Loucy (cell line): ENCODE measurements at regions not wholly inside any gene's neighbourhood (a gene's known extent, or its start where the extent isn't known, plus 50 kb on each side); places are given as distances from the start of the nearest gene placed in this dataset.

Source experiments
- H2AFZ ChIP-seq: fragments of 200-600 bp; sonication (generic); 2 replicates; pipeline ENCODE4 v1.6.0; 2016; ENCODE audit warnings: antibody characterized with exemption, mild to moderate bottlenecking, low read length, moderate library complexity
- H3F3A ChIP-seq: fragments of 200-600 bp; 2 replicates; pipeline ENCODE4 v1.6.0; 2016; ENCODE audit warnings: antibody characterized with exemption, low read depth, mild to moderate bottlenecking
- H3K27me3 ChIP-seq: fragments of 200-600 bp; sonication (generic); 2 replicates; pipeline ENCODE4 v1.6.1; 2014; ENCODE audit warnings: low read length, mild to moderate bottlenecking; ENCODE audit not compliant: insufficient read depth, poor library complexity, severe bottlenecking
- H3K36me3 ChIP-seq: fragments of 200-600 bp; sonication (generic); 2 replicates; pipeline ENCODE4 v1.6.1; 2016; ENCODE audit warnings: low read length; ENCODE audit not compliant: insufficient read depth
- H3K4me1 ChIP-seq: fragments of 200-600 bp; sonication (generic); 2 replicates; pipeline ENCODE4 v1.5.1; 2014; ENCODE audit warnings: low read length, mild to moderate bottlenecking; ENCODE audit not compliant: insufficient read depth, poor library complexity, severe bottlenecking
- H3K4me2 ChIP-seq: fragments of 200-600 bp; sonication (generic); 2 replicates; pipeline ENCODE4 v1.6.0; 2014; ENCODE audit warnings: antibody characterized with exemption, low read length, low read depth, mild to moderate bottlenecking; ENCODE audit not compliant: poor library complexity, severe bottlenecking
- H3K4me3 ChIP-seq: fragments of 200-600 bp; sonication (generic); 2 replicates; pipeline ENCODE4 v1.5.1; 2014; ENCODE audit warnings: low read length, mild to moderate bottlenecking, mixed read lengths; ENCODE audit not compliant: poor library complexity, severe bottlenecking
- H3K79me2 ChIP-seq: fragments of 200-600 bp; sonication (generic); 2 replicates; pipeline ENCODE4 v1.6.1; 2014; ENCODE audit warnings: low read length; ENCODE audit not compliant: insufficient read depth
- H3K9ac ChIP-seq: fragments of 200-600 bp; sonication (generic); 2 replicates; pipeline ENCODE4 v1.6.0; 2014; ENCODE audit warnings: mild to moderate bottlenecking, low read depth, low read length, moderate library complexity; ENCODE audit not compliant: poor library complexity, severe bottlenecking
- H3K9me2 ChIP-seq: fragments of 200-600 bp; sonication (generic); replicated peaks from 2 replicates; pipeline ENCODE4 v1.6.1; 2016; ENCODE audit warnings: low read depth, low read length, mixed read lengths
- H3K9me3 ChIP-seq: fragments of 200-600 bp; sonication (generic); 2 replicates; pipeline ENCODE4 v1.6.1; 2014; ENCODE audit warnings: mild to moderate bottlenecking, antibody characterized with exemption, low read length, low read depth; ENCODE audit not compliant: insufficient read depth
- H4K20me1 ChIP-seq: fragments of 200-600 bp; sonication (generic); 2 replicates; pipeline ENCODE4 v1.6.0; 2014; ENCODE audit warnings: antibody characterized with exemption, low read length, mild to moderate bottlenecking; ENCODE audit not compliant: insufficient read depth, poor library complexity, severe bottlenecking
- CTCF ChIP-seq: fragments of 200-600 bp; sonication (generic); conservative IDR thresholded peaks from 2 replicates; pipeline ENCODE4 v1.5.1; 2014; ENCODE audit warnings: mild to moderate bottlenecking, antibody characterized with exemption, low read length
- EZH2phosphoT487 ChIP-seq: fragments of 200-600 bp; IDR thresholded peaks from 2 replicates; pipeline ENCODE4 v1.6.1; 2018; ENCODE audit warnings: antibody characterized with exemption, mild to moderate bottlenecking, moderate library complexity, borderline replicate concordance

GRCh38 chr7:108697254-108697653, 127.6 kb downstream of the DNAJB9 start:
- Histone ChIP-seq H3K79me2 (no peaks in the 10 kb centered on the region), H4K20me1 (no peaks in the 10 kb centered on the region), H3K9me3 (no peaks in the 10 kb centered on the region; the same call in 1 of the 2 replicates), H3K4me2 (no peak overlapping the region), H3K9ac (no peak overlapping the region), H3K4me1 (no peaks in the 10 kb centered on the region), H3K36me3 (no peaks in the 10 kb centered on the region), H3K4me3 (no peak overlapping the region), H3K27me3 (no peaks in the 10 kb centered on the region), H2AFZ (no peak overlapping the region), H3K9me2 (no peaks in the 10 kb centered on the region), H3F3A (no peaks in the 10 kb centered on the region)
- TF ChIP-seq CTCF (no peak), EZH2phosphoT487 (no peak)

- no peak overlapping the region for H3K9ac ChIP-seq
- no peaks in the 10 kb centered on the region for H3F3A ChIP-seq
- no peaks in the 10 kb centered on the region for H4K20me1 ChIP-seq
- no peaks in the 10 kb centered on the region for H3K36me3 ChIP-seq
- no peaks in the 10 kb centered on the region for H3K9me3 ChIP-seq
- H2AFZ ChIP-seq: no peak overlapping the region
- no peak overlapping the region for H3K4me3 ChIP-seq
- H3K27me3 ChIP-seq: no peaks in the 10 kb centered on the region
- TF ChIP-seq EZH2phosphoT487: no peak
- no peak for TF ChIP-seq CTCF
- no peaks in the 10 kb centered on the region for H3K79me2 ChIP-seq
- H3K9me2 ChIP-seq: no peaks in the 10 kb centered on the region
- H3K4me2 ChIP-seq: no peak overlapping the region
- H3K4me1 ChIP-seq: no peaks in the 10 kb centered on the region
Observed at GRCh38 chr7:108711611-108712010, 141.9 kb downstream of the DNAJB9 start.

- Histone ChIP-seq H4K20me1 (no peaks in the 10 kb centered on the region), H3K27me3 (no peaks in the 10 kb centered on the region), H3F3A (no peaks in the 10 kb centered on the region), H3K4me3 (no peak overlapping the region), H2AFZ (no peak overlapping the region), H3K79me2 (no peaks in the 10 kb centered on the region), H3K9ac (no peak overlapping the region), H3K4me2 (no peak overlapping the region), H3K36me3 (no peaks in the 10 kb centered on the region), H3K9me3 (no peaks in the 10 kb centered on the region), H3K9me2 (no peaks in the 10 kb centered on the region), H3K4me1 (no peaks in the 10 kb centered on the region)
- TF ChIP-seq EZH2phosphoT487 (no peak), CTCF (no peak)
Observed at GRCh38 chr7:108716783-108717182, 147.1 kb downstream of the DNAJB9 start.
